ENCODE measurements at regions not wholly inside any gene's neighbourhood (a gene's known extent, or its start where the extent isn't known, plus 50 kb on each side); places are given as distances from the start of the nearest gene placed in this dataset.
A peak's percentile ranks its signal among the peaks of the same experiment; 100 is the strongest.
"Not testable (repeated sequence)": the region's sequence is repeated elsewhere in the genome, so short reads cannot be mapped to it uniquely, and the experiment has no call there.

GRCh38 chr16:29132869-29133268 is 148.0 kb downstream of the LAT start:
- H3K9ac ChIP-seq (ENCODE audit: insufficient read depth, low read length, poor library complexity, severe bottlenecking); DNase-seq; H3K4me2 ChIP-seq (replicated peaks; ENCODE audit: extremely low read depth, low read length, poor library complexity, severe bottlenecking); H3K4me3 Mint-ChIP-seq; H3K27me3 ChIP-seq (ENCODE audit: control insufficient read depth in 2 of 2, insufficient read depth in 2 of 2, low read length in 2 of 2); H3K27ac ChIP-seq (ENCODE audit: low read depth in 1 of 2, low read length in 2 of 2); H3K9me3 Mint-ChIP-seq; H4K20me1 ChIP-seq (ENCODE audit: insufficient read depth, low read length); H3K4me3 ChIP-seq (replicated peaks in 1 of 3; ENCODE audit: low read depth in 2 of 3, low read length in 3 of 3); H2AFZ ChIP-seq (ENCODE audit: insufficient read depth, low read depth, low read length, poor library complexity, severe bottlenecking); H3K79me2 ChIP-seq (ENCODE audit: insufficient read depth, low read length); H3K27me3 Mint-ChIP-seq (ENCODE audit: low read depth in 3 of 3); H3K9me3 ChIP-seq (replicated peaks in 1 of 2; ENCODE audit: control insufficient read depth in 1 of 2, insufficient read depth in 1 of 2, low read length in 2 of 2); intact Hi-C loops (cut with micrococcal nuclease): not testable (repeated sequence)
- Mint-ChIP-seq H3K27ac (peak overlapping the region in 1 of 7 donors; percentile 46), H3K4me1 (peaks cover 28% of the 10 kb centered on the region), H3K36me3 (peaks cover 24 to 52% of the 10 kb centered on the region in 2 donors)
- H3K36me3 ChIP-seq (replicated peaks in 1 of 2; ENCODE audit: control insufficient read depth in 1 of 2, insufficient read depth in 2 of 2, low read length in 2 of 2) = peaks cover 10 to 15% of the 10 kb centered on the region in 2 donors
- no CpG with 5 or more reads among the region's 19 CpGs for WGBS (ENCODE audit: insufficient coverage)
- H3K4me1 ChIP-seq (ENCODE audit: control insufficient read depth in 1 of 2, insufficient read depth in 2 of 2, low read length in 2 of 2) = peaks cover 24% of the 10 kb centered on the region in 2 donors

- H3K4me2 ChIP-seq (replicated peaks; ENCODE audit: extremely low read depth, low read length, poor library complexity, severe bottlenecking); H3K79me2 ChIP-seq (ENCODE audit: insufficient read depth, low read length); intact Hi-C loops (cut with micrococcal nuclease); H3K9me3 Mint-ChIP-seq; H3K27ac Mint-ChIP-seq; H3K4me3 Mint-ChIP-seq; H3K27me3 ChIP-seq (ENCODE audit: control insufficient read depth in 2 of 2, insufficient read depth in 2 of 2, low read length in 2 of 2); H3K9me3 ChIP-seq (replicated peaks in 1 of 2; ENCODE audit: control insufficient read depth in 1 of 2, insufficient read depth in 1 of 2, low read length in 2 of 2); DNase-seq; H3K27me3 Mint-ChIP-seq (ENCODE audit: low read depth in 3 of 3); H3K4me3 ChIP-seq (replicated peaks in 1 of 3; ENCODE audit: low read depth in 2 of 3, low read length in 3 of 3); H3K9ac ChIP-seq (ENCODE audit: insufficient read depth, low read length, poor library complexity, severe bottlenecking); H4K20me1 ChIP-seq (ENCODE audit: insufficient read depth, low read length); H2AFZ ChIP-seq (ENCODE audit: insufficient read depth, low read depth, low read length, poor library complexity, severe bottlenecking); H3K27ac ChIP-seq (ENCODE audit: low read depth in 1 of 2, low read length in 2 of 2): not testable (repeated sequence)
- H3K4me1 Mint-ChIP-seq = peaks cover 30% of the 10 kb centered on the region
- WGBS (ENCODE audit: insufficient coverage) = 95% methylated on average over 12 of the region's 14 CpGs
- H3K36me3 Mint-ChIP-seq = peaks cover 24 to 52% of the 10 kb centered on the region in 2 donors
- Histone ChIP-seq H3K36me3 (replicated peaks in 1 of 2; ENCODE audit: control insufficient read depth in 1 of 2, insufficient read depth in 2 of 2, low read length in 2 of 2) (peaks cover 14 to 19% of the 10 kb centered on the region in 2 donors), H3K4me1 (ENCODE audit: control insufficient read depth in 1 of 2, insufficient read depth in 2 of 2, low read length in 2 of 2) (peaks cover 28% of the 10 kb centered on the region in 2 donors)
Measured at GRCh38 chr16:29132444-29132843, 147.6 kb downstream of the LAT start.

- Mint-ChIP-seq H3K27ac (peak overlapping the region in 1 of 7 donors; percentile 45), H3K4me1 (peaks cover 42% of the 10 kb centered on the region), H3K36me3 (peaks cover 27 to 44% of the 10 kb centered on the region in 2 donors)
- intact Hi-C loops (cut with micrococcal nuclease); H3K9me3 ChIP-seq (replicated peaks in 1 of 2; ENCODE audit: control insufficient read depth in 1 of 2, insufficient read depth in 1 of 2, low read length in 2 of 2); DNase-seq; H3K79me2 ChIP-seq (ENCODE audit: insufficient read depth, low read length); H3K9me3 Mint-ChIP-seq; H3K4me3 Mint-ChIP-seq; H3K9ac ChIP-seq (ENCODE audit: insufficient read depth, low read length, poor library complexity, severe bottlenecking); H3K27ac ChIP-seq (ENCODE audit: low read depth in 1 of 2, low read length in 2 of 2); H3K27me3 ChIP-seq (ENCODE audit: control insufficient read depth in 2 of 2, insufficient read depth in 2 of 2, low read length in 2 of 2); H3K27me3 Mint-ChIP-seq (ENCODE audit: low read depth in 3 of 3); H3K4me2 ChIP-seq (replicated peaks; ENCODE audit: extremely low read depth, low read length, poor library complexity, severe bottlenecking); H4K20me1 ChIP-seq (ENCODE audit: insufficient read depth, low read length); H2AFZ ChIP-seq (ENCODE audit: insufficient read depth, low read depth, low read length, poor library complexity, severe bottlenecking); H3K4me3 ChIP-seq (replicated peaks in 1 of 3; ENCODE audit: low read depth in 2 of 3, low read length in 3 of 3): not testable (repeated sequence)
- peaks cover 40% of the 10 kb centered on the region in 2 donors for H3K4me1 ChIP-seq (ENCODE audit: control insufficient read depth in 1 of 2, insufficient read depth in 2 of 2, low read length in 2 of 2)
- WGBS (ENCODE audit: insufficient coverage) = 85% methylated on average over 23 of the region's 33 CpGs
- H3K36me3 ChIP-seq (replicated peaks in 1 of 2; ENCODE audit: control insufficient read depth in 1 of 2, insufficient read depth in 2 of 2, low read length in 2 of 2) = peaks cover 15 to 18% of the 10 kb centered on the region in 2 donors
Measured at GRCh38 chr16:29130901-29131851, 146.3 kb downstream of the LAT start.

GRCh38 chr16:29130131-29130711 is 145.4 kb downstream of the LAT start:
- DNase-seq; H4K20me1 ChIP-seq (ENCODE audit: insufficient read depth, low read length); H3K27me3 ChIP-seq (ENCODE audit: control insufficient read depth in 2 of 2, insufficient read depth in 2 of 2, low read length in 2 of 2); H3K4me2 ChIP-seq (replicated peaks; ENCODE audit: extremely low read depth, low read length, poor library complexity, severe bottlenecking); H3K27me3 Mint-ChIP-seq (ENCODE audit: low read depth in 3 of 3); H3K9me3 Mint-ChIP-seq; H2AFZ ChIP-seq (ENCODE audit: insufficient read depth, low read depth, low read length, poor library complexity, severe bottlenecking); intact Hi-C loops (cut with micrococcal nuclease); H3K9me3 ChIP-seq (replicated peaks in 1 of 2; ENCODE audit: control insufficient read depth in 1 of 2, insufficient read depth in 1 of 2, low read length in 2 of 2); H3K79me2 ChIP-seq (ENCODE audit: insufficient read depth, low read length); H3K4me3 Mint-ChIP-seq: not testable (repeated sequence)
- Mint-ChIP-seq H3K36me3 (peaks cover 27 to 46% of the 10 kb centered on the region in 2 donors), H3K27ac (peak overlapping the region in 5 of 7 donors; percentile 21 to 94 (median 88)), H3K4me1 (peaks cover 49% of the 10 kb centered on the region)
- Histone ChIP-seq H3K9ac (ENCODE audit: insufficient read depth, low read length, poor library complexity, severe bottlenecking) (peak overlapping the region; percentile 43), H3K4me3 (replicated peaks in 1 of 3; ENCODE audit: low read depth in 2 of 3, low read length in 3 of 3) (peak overlapping the region in 1 of 3 experiments; percentile 42), H3K36me3 (replicated peaks in 1 of 2; ENCODE audit: control insufficient read depth in 1 of 2, insufficient read depth in 2 of 2, low read length in 2 of 2) (peaks cover 16% of the 10 kb centered on the region in 2 donors), H3K4me1 (ENCODE audit: control insufficient read depth in 1 of 2, insufficient read depth in 2 of 2, low read length in 2 of 2) (peaks cover 49 to 50% of the 10 kb centered on the region in 2 donors), H3K27ac (ENCODE audit: low read depth in 1 of 2, low read length in 2 of 2) (peak overlapping the region; percentile 57 to 78)
- WGBS (ENCODE audit: insufficient coverage) = 83% methylated on average over 7 of the region's 25 CpGs
